ENCODE measurements at regions not wholly inside any gene's neighbourhood (a gene's known extent, or its start where the extent isn't known, plus 50 kb on each side); places are given as distances from the start of the nearest gene placed in this dataset.

- no peaks in the 10 kb centered on the region for H3K27me3 ChIP-seq
- no peak overlapping the region for H3K27ac ChIP-seq
- in situ Hi-C loops (cut with MboI; ENCODE audit: low sequenced_read_pairs in 4 of 4), result no loop called here
- no peaks in the 10 kb centered on the region for H3K4me1 ChIP-seq
- intact Hi-C loops (cut with DNase I; ENCODE audit: low total_unique reads), result no loop called here
- DNase-seq (no peak), ATAC-seq (no peak)
- no peak overlapping the region for H3K4me3 ChIP-seq
- TF ChIP-seq CTCF (IDR thresholded peaks at IDR 0.05 in 4 of 5, conservative IDR thresholded peaks at IDR 0.05 in 1 of 5), result no peak
- no peak for TF ChIP-seq POLR2A (IDR thresholded peaks at IDR 0.05)
- no peaks in the 10 kb centered on the region for H3K36me3 ChIP-seq
- H3K9me3 ChIP-seq, result no peaks in the 10 kb centered on the region
Observed at GRCh38 chr2:136351684-136352083, 233.7 kb upstream of the CXCR4 start.

- in situ Hi-C loops (cut with MboI; ENCODE audit: low sequenced_read_pairs in 4 of 4) (no loop called here), intact Hi-C loops (cut with DNase I; ENCODE audit: low total_unique reads) (no loop called here)
- Histone ChIP-seq H3K27ac (no peak overlapping the region), H3K4me3 (no peak overlapping the region), H3K36me3 (no peaks in the 10 kb centered on the region), H3K27me3 (no peaks in the 10 kb centered on the region), H3K9me3 (no peaks in the 10 kb centered on the region), H3K4me1 (no peaks in the 10 kb centered on the region)
- no peak for TF ChIP-seq POLR2A (IDR thresholded peaks at IDR 0.05)
- TF ChIP-seq CTCF (IDR thresholded peaks at IDR 0.05 in 4 of 5, conservative IDR thresholded peaks at IDR 0.05 in 1 of 5), result no peak
- no peak for DNase-seq
- no peak for ATAC-seq
Observed at GRCh38 chr2:136347981-136348380, 230.0 kb upstream of the CXCR4 start.

GRCh38 chr2:136344339-136344738 is 226.4 kb upstream of the CXCR4 start:
- Histone ChIP-seq H3K9me3 (no peaks in the 10 kb centered on the region), H3K36me3 (no peaks in the 10 kb centered on the region), H3K4me1 (no peaks in the 10 kb centered on the region), H3K27me3 (no peaks in the 10 kb centered on the region), H3K27ac (no peak overlapping the region), H3K4me3 (no peak overlapping the region)
- no peak for ATAC-seq
- in situ Hi-C loops (cut with MboI; ENCODE audit: low sequenced_read_pairs in 4 of 4) (no loop called here), intact Hi-C loops (cut with DNase I; ENCODE audit: low total_unique reads) (no loop called here)
- TF ChIP-seq CTCF (IDR thresholded peaks at IDR 0.05 in 4 of 5, conservative IDR thresholded peaks at IDR 0.05 in 1 of 5) (no peak), POLR2A (IDR thresholded peaks at IDR 0.05) (no peak)
- DNase-seq, result no peak

- in situ Hi-C loops (cut with MboI; ENCODE audit: low sequenced_read_pairs in 4 of 4) (no loop called here), intact Hi-C loops (cut with DNase I; ENCODE audit: low total_unique reads) (no loop called here)
- Histone ChIP-seq H3K27me3 (no peaks in the 10 kb centered on the region), H3K9me3 (no peaks in the 10 kb centered on the region), H3K4me3 (no peak overlapping the region), H3K4me1 (no peaks in the 10 kb centered on the region), H3K36me3 (no peaks in the 10 kb centered on the region), H3K27ac (no peak overlapping the region)
- no peak for DNase-seq
- ATAC-seq, result no peak
- TF ChIP-seq POLR2A (IDR thresholded peaks at IDR 0.05), result no peak
Observed at GRCh38 chr2:136342138-136342537, 224.2 kb upstream of the CXCR4 start.

GRCh38 chr2:136334967-136335366 is 217.0 kb upstream of the CXCR4 start:
- ATAC-seq, result no peak
- intact Hi-C loops (cut with DNase I; ENCODE audit: low total_unique reads), result no loop called here

More at GRCh38 chr2:136334967-136335366, 217.0 kb upstream of the CXCR4 start:
- H3K36me3 ChIP-seq, result no peaks in the 10 kb centered on the region
- no peaks in the 10 kb centered on the region for H3K9me3 ChIP-seq
- no peaks in the 10 kb centered on the region for H3K27me3 ChIP-seq
- no peaks in the 10 kb centered on the region for H3K4me1 ChIP-seq
- TF ChIP-seq POLR2A (IDR thresholded peaks at IDR 0.05), result no peak
- no peak for TF ChIP-seq CTCF (IDR thresholded peaks at IDR 0.05 in 4 of 5, conservative IDR thresholded peaks at IDR 0.05 in 1 of 5)
- no peak for DNase-seq
- no peak overlapping the region for H3K27ac ChIP-seq
- no peak overlapping the region for H3K4me3 ChIP-seq
- in situ Hi-C loops (cut with MboI; ENCODE audit: low sequenced_read_pairs in 4 of 4), result no loop called here
